ENCODE measurements at regions not wholly inside any gene's neighbourhood (a gene's known extent, or its start where the extent isn't known, plus 50 kb on each side); places are given as distances from the start of the nearest gene placed in this dataset.
A peak's percentile ranks its signal among the peaks of the same experiment; 100 is the strongest.

- no peak for TF ChIP-seq POLR2A (IDR thresholded peaks at IDR 0.05)
Observed at GRCh38 chr18:75739682-75740081, 312.2 kb upstream of the SMIM21 start.

GRCh38 chr18:75735291-75735690 lies 307.8 kb upstream of the SMIM21 start:
- Histone ChIP-seq H3K9me3 (no peaks in the 10 kb centered on the region), H3K27me3 (no peaks in the 10 kb centered on the region), H3K4me3 (no peak overlapping the region), H3K36me3 (no peaks in the 10 kb centered on the region), H3K4me1 (no peaks in the 10 kb centered on the region), H3K27ac (no peak overlapping the region)
- DNase-seq = no peak
- TF ChIP-seq POLR2A (IDR thresholded peaks at IDR 0.05) = no peak
- TF ChIP-seq, protein P1, sequence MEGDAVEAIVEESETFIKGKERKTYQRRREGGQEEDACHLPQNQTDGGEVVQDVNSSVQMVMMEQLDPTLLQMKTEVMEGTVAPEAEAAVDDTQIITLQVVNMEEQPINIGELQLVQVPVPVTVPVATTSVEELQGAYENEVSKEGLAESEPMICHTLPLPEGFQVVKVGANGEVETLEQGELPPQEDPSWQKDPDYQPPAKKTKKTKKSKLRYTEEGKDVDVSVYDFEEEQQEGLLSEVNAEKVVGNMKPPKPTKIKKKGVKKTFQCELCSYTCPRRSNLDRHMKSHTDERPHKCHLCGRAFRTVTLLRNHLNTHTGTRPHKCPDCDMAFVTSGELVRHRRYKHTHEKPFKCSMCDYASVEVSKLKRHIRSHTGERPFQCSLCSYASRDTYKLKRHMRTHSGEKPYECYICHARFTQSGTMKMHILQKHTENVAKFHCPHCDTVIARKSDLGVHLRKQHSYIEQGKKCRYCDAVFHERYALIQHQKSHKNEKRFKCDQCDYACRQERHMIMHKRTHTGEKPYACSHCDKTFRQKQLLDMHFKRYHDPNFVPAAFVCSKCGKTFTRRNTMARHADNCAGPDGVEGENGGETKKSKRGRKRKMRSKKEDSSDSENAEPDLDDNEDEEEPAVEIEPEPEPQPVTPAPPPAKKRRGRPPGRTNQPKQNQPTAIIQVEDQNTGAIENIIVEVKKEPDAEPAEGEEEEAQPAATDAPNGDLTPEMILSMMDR (IDR thresholded peaks at IDR 0.05) = no peak

More at GRCh38 chr18:75739682-75740081, 312.2 kb upstream of the SMIM21 start:
- Histone ChIP-seq H3K9me3 (no peaks in the 10 kb centered on the region), H3K36me3 (no peaks in the 10 kb centered on the region), H3K4me1 (no peaks in the 10 kb centered on the region), H3K27me3 (no peaks in the 10 kb centered on the region), H3K4me3 (no peak overlapping the region), H3K27ac (no peak overlapping the region)
- no peak for DNase-seq

DNA sequence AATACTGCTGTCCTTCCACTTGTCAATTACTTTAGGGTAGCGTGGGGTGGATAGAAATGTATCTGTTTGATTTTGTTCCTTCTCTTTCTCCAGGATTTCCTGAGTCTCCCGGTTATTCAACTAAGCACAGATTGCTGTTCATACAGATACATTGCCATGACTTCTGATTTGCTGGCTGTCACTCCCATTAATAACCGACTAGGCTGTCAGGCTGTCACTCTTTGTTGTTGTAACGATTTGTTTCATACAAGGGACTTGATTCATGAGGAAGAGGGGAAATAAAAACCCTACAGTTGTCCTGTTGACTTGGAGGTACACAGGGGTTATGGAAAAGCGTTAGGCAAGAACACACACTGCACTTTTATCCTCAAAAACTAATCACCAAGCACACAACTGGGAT lies 302.7 kb upstream of the SMIM21 start:
- Histone ChIP-seq H3K4me3 (no peak overlapping the region), H3K4me1 (no peaks in the 10 kb centered on the region), H3K36me3 (no peaks in the 10 kb centered on the region), H3K9me3 (no peaks in the 10 kb centered on the region), H3K27ac (no peak overlapping the region), H3K27me3 (no peaks in the 10 kb centered on the region)
- TF ChIP-seq POLR2A (IDR thresholded peaks at IDR 0.05) = no peak
- TF ChIP-seq, protein P1 (IDR thresholded peaks at IDR 0.05) = no peak
- no peak for DNase-seq

- Histone ChIP-seq H3K36me3 (no peaks in the 10 kb centered on the region), H3K27me3 (no peaks in the 10 kb centered on the region), H3K27ac (no peak overlapping the region), H3K9me3 (no peaks in the 10 kb centered on the region), H3K4me1 (no peaks in the 10 kb centered on the region), H3K4me3 (no peak overlapping the region)
- no peak for DNase-seq
- TF ChIP-seq, protein P1 (IDR thresholded peaks at IDR 0.05) = no peak
- no peak for TF ChIP-seq POLR2A (IDR thresholded peaks at IDR 0.05)
Observed at GRCh38 chr18:75728621-75729020, 301.1 kb upstream of the SMIM21 start.

- Histone ChIP-seq H3K27me3 (no peaks in the 10 kb centered on the region), H3K4me3 (no peak overlapping the region), H3K9me3 (no peaks in the 10 kb centered on the region), H3K27ac (no peak overlapping the region), H3K36me3 (no peaks in the 10 kb centered on the region), H3K4me1 (no peaks in the 10 kb centered on the region)
- no peak for DNase-seq
- TF ChIP-seq, protein P1 (IDR thresholded peaks at IDR 0.05) = peak in 1 of 6 experiments; percentile 10
- TF ChIP-seq POLR2A (IDR thresholded peaks at IDR 0.05) = no peak
Observed at GRCh38 chr18:75727456-75727855, 300.0 kb upstream of the SMIM21 start.

- DNase-seq = no peak
- H3K9me3 ChIP-seq = no peaks in the 10 kb centered on the region
- no peak overlapping the region for H3K4me3 ChIP-seq
- H3K27me3 ChIP-seq = no peaks in the 10 kb centered on the region
- H3K4me1 ChIP-seq = no peaks in the 10 kb centered on the region
- TF ChIP-seq, protein P1 (IDR thresholded peaks at IDR 0.05) = no peak
- no peak for TF ChIP-seq POLR2A (IDR thresholded peaks at IDR 0.05)
- H3K27ac ChIP-seq = no peak overlapping the region
- no peaks in the 10 kb centered on the region for H3K36me3 ChIP-seq
Observed at GRCh38 chr18:75723521-75724340, 296.2 kb upstream of the SMIM21 start.
